ENCODE measurements at regions not wholly inside any gene's neighbourhood (a gene's known extent, or its start where the extent isn't known, plus 50 kb on each side); places are given as distances from the start of the nearest gene placed in this dataset.
"Not testable (repeated sequence)": the region's sequence is repeated elsewhere in the genome, so short reads cannot be mapped to it uniquely, and the experiment has no call there.

- no peak for DNase-seq (ENCODE audit: low read depth)
Observed at GRCh38 chrX:85808217-85808616, 239.1 kb downstream of the CHM start.

- DNase-seq (ENCODE audit: low read depth): not testable (repeated sequence)
Observed at GRCh38 chrX:85772391-85772790, 275.0 kb downstream of the CHM start.

- DNase-seq (ENCODE audit: low read depth): no peak
Observed at GRCh38 chrX:85765651-85766050, 281.7 kb downstream of the CHM start.

- not testable (repeated sequence) for DNase-seq (ENCODE audit: low read depth)
Observed at GRCh38 chrX:85723025-85723424, 324.3 kb downstream of the CHM start.

- DNase-seq (ENCODE audit: low read depth): not testable (repeated sequence)
Observed at GRCh38 chrX:85703233-85703632, 323.8 kb upstream of the POF1B start.

- no peak for DNase-seq (ENCODE audit: low read depth)
Observed at GRCh38 chrX:85698921-85699320, 319.5 kb upstream of the POF1B start.

- no peak for DNase-seq (ENCODE audit: low read depth)
Observed at GRCh38 chrX:85685843-85686242, 306.4 kb upstream of the POF1B start.

GRCh38 chrX:85666471-85666870, 287.0 kb upstream of the POF1B start:
- DNase-seq (ENCODE audit: low read depth): no peak

GRCh38 chrX:85663970-85664369, 284.5 kb upstream of the POF1B start:
- not testable (repeated sequence) for DNase-seq (ENCODE audit: low read depth)

GRCh38 chrX:85630901-85631300, 251.4 kb upstream of the POF1B start:
- no peak for DNase-seq (ENCODE audit: low read depth)

GRCh38 chrX:85627363-85627762, 247.9 kb upstream of the POF1B start:
- DNase-seq (ENCODE audit: low read depth): no peak

GRCh38 chrX:85622635-85623034, 243.2 kb upstream of the POF1B start:
- no peak for DNase-seq (ENCODE audit: low read depth)

- no peak for DNase-seq (ENCODE audit: low read depth)
Observed at GRCh38 chrX:85620466-85620865, 241.0 kb upstream of the POF1B start.

GRCh38 chrX:85619962-85620361, 240.5 kb upstream of the POF1B start:
- DNase-seq (ENCODE audit: low read depth): no peak

- peak; percentile 0 for DNase-seq (ENCODE audit: low read depth)
Observed at GRCh38 chrX:85611926-85612325, 232.5 kb upstream of the POF1B start.

- DNase-seq (ENCODE audit: low read depth): no peak
Observed at GRCh38 chrX:85592980-85593379, 213.5 kb upstream of the POF1B start.

GRCh38 chrX:85591536-85591935, 212.1 kb upstream of the POF1B start:
- no peak for DNase-seq (ENCODE audit: low read depth)

- no peak for DNase-seq (ENCODE audit: low read depth)
Observed at GRCh38 chrX:85590638-85591037, 211.2 kb upstream of the POF1B start.

GRCh38 chrX:85573801-85574200, 194.3 kb upstream of the POF1B start:
- DNase-seq (ENCODE audit: low read depth): no peak

- no peak for DNase-seq (ENCODE audit: low read depth)
Observed at GRCh38 chrX:85570496-85570895, 191.0 kb upstream of the POF1B start.

- no peak for DNase-seq (ENCODE audit: low read depth)
Observed at GRCh38 chrX:85569686-85570085, 190.2 kb upstream of the POF1B start.

GRCh38 chrX:85569096-85569495, 189.6 kb upstream of the POF1B start:
- DNase-seq (ENCODE audit: low read depth): no peak

- DNase-seq (ENCODE audit: low read depth): no peak
Observed at GRCh38 chrX:85561231-85561630, 181.8 kb upstream of the POF1B start.

- DNase-seq (ENCODE audit: low read depth): no peak
Observed at GRCh38 chrX:85544609-85545008, 165.1 kb upstream of the POF1B start.

- DNase-seq (ENCODE audit: low read depth): no peak
Observed at GRCh38 chrX:85543866-85544265, 164.4 kb upstream of the POF1B start.

All from RPMI7951 (cell line).